GM23338 (cell line): ENCODE measurements at regions not wholly inside any gene's neighbourhood (a gene's known extent, or its start where the extent isn't known, plus 50 kb on each side); places are given as distances from the start of the nearest gene placed in this dataset.
"Not testable (repeated sequence)": the region's sequence is repeated elsewhere in the genome, so short reads cannot be mapped to it uniquely, and the experiment has no call there.

Experiments
- ATAC-seq: fragments of 200-7000 bp; cut with Tn5 transposase; 3 replicates; pipeline ENCODE4 v1.9.1; 2020
- DNase-seq: peaks from one replicate; pipeline ENCODE4 v3.0.0-alpha.2; 2015; ENCODE audit warnings: low spot score
- H2AFZ ChIP-seq: fragments of 200-600 bp; sonication (generic); 2 replicates; pipeline ENCODE4 v1.8.0; 2016; ENCODE audit warnings: antibody characterized with exemption, mild to moderate bottlenecking, moderate library complexity
- H3F3A ChIP-seq: fragments of 200-600 bp; sonication (generic); replicated peaks from 2 replicates; pipeline ENCODE4 v1.8.0; 2017; ENCODE audit warnings: antibody characterized with exemption, mixed run types, low read depth
- H3K27ac ChIP-seq: fragments of 200-600 bp; sonication (generic); 2 replicates; pipeline ENCODE4 v1.6.1; 2016; ENCODE audit warnings: low read depth
- H3K27me3 ChIP-seq: fragments of 200-600 bp; sonication (generic); 2 replicates; pipeline ENCODE4 v1.8.0; 2016; ENCODE audit warnings: mild to moderate bottlenecking, mixed run types, moderate library complexity; ENCODE audit not compliant: insufficient read depth
- H3K36me3 ChIP-seq: fragments of 200-600 bp; sonication (generic); 2 replicates; pipeline ENCODE4 v1.8.0; 2016; ENCODE audit warnings: mild to moderate bottlenecking; ENCODE audit not compliant: insufficient read depth
- H3K4me1 ChIP-seq: fragments of 200-600 bp; sonication (generic); 2 replicates; pipeline ENCODE4 v1.8.0; 2016; ENCODE audit warnings: mild to moderate bottlenecking, moderate library complexity; ENCODE audit not compliant: insufficient read depth
- H3K4me2 ChIP-seq: fragments of 200-600 bp; sonication (generic); 2 replicates; pipeline ENCODE4 v1.7.1; 2017; ENCODE audit warnings: mixed run types
- H3K4me3 ChIP-seq: fragments of 200-600 bp; sonication (generic); 2 replicates; pipeline ENCODE4 v1.6.1; 2016; ENCODE audit warnings: mixed run types
- H3K79me2 ChIP-seq: fragments of 200-600 bp; sonication (generic); replicated peaks from 2 replicates; pipeline ENCODE4 v1.8.0; 2017; ENCODE audit warnings: mild to moderate bottlenecking; ENCODE audit not compliant: insufficient read depth
- H3K9me2 ChIP-seq: fragments of 200-600 bp; sonication (generic); 2 replicates; pipeline ENCODE4 v1.8.0; 2017; ENCODE audit not compliant: insufficient read depth
- H4K20me1 ChIP-seq: fragments of 200-600 bp; sonication (generic); replicated peaks from 2 replicates; pipeline ENCODE4 v1.8.0; 2017; ENCODE audit warnings: mild to moderate bottlenecking; ENCODE audit not compliant: insufficient read depth
- H3K27ac Mint-ChIP-seq: 2 replicates; pipeline ENCODE4 v1.8.0; 2020; ENCODE audit warnings: inconsistent platforms, mild to moderate bottlenecking, moderate library complexity, mixed read lengths
- H3K27me3 Mint-ChIP-seq: 3 replicates; pipeline ENCODE4 v1.8.0; 2022; ENCODE audit warnings: low read depth, mild to moderate bottlenecking, moderate library complexity, mixed read lengths, inconsistent platforms; ENCODE audit not compliant: insufficient read depth, poor library complexity
- H3K36me3 Mint-ChIP-seq: 3 replicates; pipeline ENCODE4 v1.8.0; 2021; ENCODE audit warnings: low read depth, mild to moderate bottlenecking, inconsistent platforms, moderate library complexity, mixed read lengths
- H3K4me1 Mint-ChIP-seq: 3 replicates; pipeline ENCODE4 v1.8.0; 2020; ENCODE audit warnings: mild to moderate bottlenecking, inconsistent platforms, mixed read lengths
- H3K4me3 Mint-ChIP-seq: 3 replicates; pipeline ENCODE4 v1.8.0; 2021; ENCODE audit warnings: moderate library complexity, mild to moderate bottlenecking, inconsistent platforms, mixed read lengths
- H3K9me3 Mint-ChIP-seq: 3 replicates; pipeline ENCODE4 v1.8.0; 2020; ENCODE audit warnings: moderate library complexity, mild to moderate bottlenecking, inconsistent platforms, mixed read lengths
- CREB1 ChIP-seq: fragments of 250-450 bp; sonication (Bioruptor Pico); IDR thresholded peaks from 2 replicates; pipeline ENCODE4 v1.5.0; 2020; ENCODE audit warnings: low read depth, mild to moderate bottlenecking, moderate library complexity
- EZH2 ChIP-seq: fragments of 200-600 bp; sonication (generic); IDR thresholded peaks from one replicate; pipeline ENCODE4 v1.8.0; 2017; ENCODE audit warnings: antibody characterized with exemption, mild to moderate bottlenecking, low read depth; ENCODE audit not compliant: unreplicated experiment
- NANOG ChIP-seq: IDR thresholded peaks from 2 replicates; pipeline ENCODE4 v1.6.1; 2016; ENCODE audit warnings: antibody characterized with exemption, borderline replicate concordance
- POLR2AphosphoS5 ChIP-seq: IDR thresholded peaks from 2 replicates; pipeline ENCODE4 v1.6.1; 2016; ENCODE audit warnings: antibody characterized with exemption, low read depth
- REST ChIP-seq: IDR thresholded peaks from one replicate; pipeline ENCODE4 v1.6.1; 2018; ENCODE audit warnings: antibody characterized with exemption; ENCODE audit not compliant: unreplicated experiment
- ZNF331 ChIP-seq: fragments of 250-450 bp; sonication (Bioruptor Pico); IDR thresholded peaks from 2 replicates; pipeline ENCODE4 v1.5.0; 2020; ENCODE audit warnings: low read depth, mild to moderate bottlenecking, moderate library complexity
- ZNF462 ChIP-seq: fragments of 250-450 bp; sonication (Bioruptor Pico); IDR thresholded peaks from 2 replicates; pipeline ENCODE4 v1.5.0; 2020; ENCODE audit warnings: mild to moderate bottlenecking, moderate library complexity

- not testable (repeated sequence) for H3K4me3 ChIP-seq, H2AFZ ChIP-seq, H3K4me2 ChIP-seq, H3K9me2 ChIP-seq, ATAC-seq, H3K27ac Mint-ChIP-seq, H3K36me3 ChIP-seq, H3K27me3 ChIP-seq, H3K4me1 ChIP-seq, H3K27ac ChIP-seq, H3F3A ChIP-seq, H4K20me1 ChIP-seq, DNase-seq, H3K27me3 Mint-ChIP-seq, H3K4me3 Mint-ChIP-seq
- H3K79me2 ChIP-seq = peaks cover 30% of the 10 kb centered on the region
- Mint-ChIP-seq H3K4me1 (peaks cover 19% of the 10 kb centered on the region), H3K36me3 (peaks cover 40% of the 10 kb centered on the region), H3K9me3 (peaks cover 27% of the 10 kb centered on the region)
Observed at GRCh38 chr6:142016666-142017065, 116.1 kb upstream of the GJE1 start.

GRCh38 chr6:142015463-142015862 lies 117.3 kb upstream of the GJE1 start:
- peak overlapping the region; percentile 14 for H3K4me3 ChIP-seq
- Mint-ChIP-seq H3K36me3 (peaks cover 37% of the 10 kb centered on the region), H3K27ac (peak overlapping the region; percentile 82; the same call in 1 of the 2 replicates), H3K9me3 (peaks cover 27% of the 10 kb centered on the region), H3K4me1 (peaks cover 20% of the 10 kb centered on the region)
- not testable (repeated sequence) for H3K36me3 ChIP-seq, H3K4me1 ChIP-seq, H2AFZ ChIP-seq, H3K27me3 ChIP-seq, H4K20me1 ChIP-seq, H3K9me2 ChIP-seq, H3K27me3 Mint-ChIP-seq, H3K4me3 Mint-ChIP-seq, H3F3A ChIP-seq
- H3K79me2 ChIP-seq = peaks cover 37% of the 10 kb centered on the region
- peak; percentile 35; the same call in 2 of the 3 replicates for ATAC-seq
- peak overlapping the region; percentile 45 for H3K4me2 ChIP-seq
- peak overlapping the region; percentile 89 for H3K27ac ChIP-seq
- peak; percentile 18 for DNase-seq

- peak overlapping the region; percentile 32 for H3K4me3 Mint-ChIP-seq
- Histone ChIP-seq H2AFZ (no peak overlapping the region), H3K27ac (peak overlapping the region; percentile 89)
- TF ChIP-seq CREB1 (no peak), REST (no peak), POLR2AphosphoS5 (no peak), ZNF462 (CRISPR knock-in tag) (peak; percentile 59; the same call in 1 of the 2 replicates), NANOG (peak; percentile 34; the same call in 1 of the 2 replicates), EZH2 (no peak), ZNF331 (CRISPR knock-in tag) (0 out of 2 replicates have a peak, but pooled peaks have one; percentile 16)
Observed at GRCh38 chr6:142015011-142015410, 117.7 kb upstream of the GJE1 start.

More at GRCh38 chr6:142015011-142015410, 117.7 kb upstream of the GJE1 start:
- ATAC-seq = peak; percentile 85
- Mint-ChIP-seq H3K27me3 (peaks cover 5% of the 10 kb centered on the region), H3K9me3 (peaks cover 27% of the 10 kb centered on the region), H3K36me3 (peaks cover 36% of the 10 kb centered on the region), H3K27ac (peak overlapping the region; percentile 79), H3K4me1 (peaks cover 20% of the 10 kb centered on the region)
- peak; percentile 68 for DNase-seq
- Histone ChIP-seq H3K79me2 (peaks cover 37% of the 10 kb centered on the region), H3K4me2 (peak overlapping the region; percentile 45), H3K4me1 (peaks cover 9% of the 10 kb centered on the region), H3F3A (no peaks in the 10 kb centered on the region), H3K36me3 (no peaks in the 10 kb centered on the region), H3K9me2 (no peaks in the 10 kb centered on the region), H3K4me3 (peak overlapping the region; percentile 14), H3K27me3 (no peaks in the 10 kb centered on the region), H4K20me1 (no peaks in the 10 kb centered on the region)
